Uterus (tissue), 3 donors: ENCODE measurements at regions not wholly inside any gene's neighbourhood (a gene's known extent, or its start where the extent isn't known, plus 50 kb on each side); places are given as distances from the start of the nearest gene placed in this dataset.

Source experiments
- DNase-seq, 2 donors: peaks; one replicate each; pipeline ENCODE4 v3.0.0-alpha.2; 2019 to 2020
- H3K27ac ChIP-seq, 2 donors: fragments of 200-600 bp; sonication (generic); 1 replicate in 1 of 2; 2 replicates in 1 of 2; pipeline ENCODE4 v1.5.1; 2016 to 2018
- H3K27me3 ChIP-seq, 2 donors: fragments of 200-600 bp; sonication (generic); one replicate each; pipeline ENCODE4 v1.5.1; 2018 to 2019; ENCODE audit warnings: control low read depth in 1 of 2
- H3K36me3 ChIP-seq, 2 donors: fragments of 200-600 bp; sonication (generic); one replicate each; pipeline ENCODE4 v1.5.1; 2019; ENCODE audit warnings: control low read depth in 1 of 2
- H3K4me1 ChIP-seq, 2 donors: fragments of 200-600 bp; sonication (generic); one replicate each; pipeline ENCODE4 v1.5.1; 2018 to 2019; ENCODE audit warnings: control low read depth in 1 of 2
- H3K4me3 ChIP-seq, 2 donors: fragments of 200-600 bp; sonication (generic); 1 replicate in 1 of 2; 2 replicates in 1 of 2; pipeline ENCODE4 v1.5.1; 2018 to 2019; ENCODE audit warnings: mild to moderate bottlenecking in 1 of 2
- H3K9me3 ChIP-seq, 2 donors: fragments of 200-600 bp; sonication (generic); one replicate each; pipeline ENCODE4 v1.5.1; 2019; ENCODE audit warnings: control low read depth in 1 of 2
- POLR2A ChIP-seq, 2 donors: fragments of 450-650 bp; IDR thresholded peaks; one replicate each; pipeline ENCODE4 v1.6.1; 2016; ENCODE audit warnings: antibody characterized with exemption in 2 of 2, mild to moderate bottlenecking in 1 of 2, moderate library complexity in 1 of 2
- intact Hi-C: fragments of 100-400 bp; cut with DNase I; formaldehyde crosslinking; loops from one replicate; pipeline ENCODE4 v1.15.1; 2023; ENCODE audit warnings: low total_unique reads
- TF ChIP-seq, protein P1 (sequence below), 4 experiments: fragments of 200-600 bp in 2 of 4; fragments of 450-650 bp in 2 of 4; sonication (generic) in 2 of 4; IDR thresholded peaks; one replicate each; pipeline ENCODE4 v1.5.1; 2016 to 2019; ENCODE audit warnings: antibody characterized with exemption in 4 of 4, mild to moderate bottlenecking in 2 of 4, moderate library complexity in 1 of 4
- donor health status: DM: yes; HTN: yes; CAD: no.

DNA sequence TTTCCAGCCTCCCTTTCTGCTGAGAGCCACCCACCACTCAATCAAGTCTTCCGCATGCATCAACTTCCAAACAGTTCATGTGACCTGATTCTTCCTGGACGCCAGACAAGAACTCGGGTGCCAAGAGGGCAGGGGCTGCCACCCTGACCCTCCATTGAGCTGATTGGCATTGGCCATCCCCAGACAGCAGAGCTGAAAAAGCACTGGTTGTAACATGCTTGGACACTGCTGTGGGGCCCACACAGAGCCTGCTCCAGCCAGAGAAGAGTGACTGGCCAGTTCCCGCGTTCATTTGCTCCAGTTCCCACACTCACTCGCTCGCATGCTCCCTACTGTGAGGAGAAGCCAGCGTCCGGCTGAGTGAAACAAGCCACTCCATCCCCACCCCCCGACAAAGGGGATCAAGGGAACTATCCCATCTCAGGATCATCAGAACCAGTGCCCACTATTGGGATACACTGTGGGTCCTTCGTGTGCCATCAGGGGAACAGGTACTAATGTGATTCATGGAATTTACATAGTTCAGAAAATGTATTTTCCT lies 420.3 kb downstream of the NPHP4 start:
- intact Hi-C loops: no loop called here
- TF ChIP-seq POLR2A (IDR thresholded peaks at IDR 0.05): no peak
- TF ChIP-seq, protein P1, sequence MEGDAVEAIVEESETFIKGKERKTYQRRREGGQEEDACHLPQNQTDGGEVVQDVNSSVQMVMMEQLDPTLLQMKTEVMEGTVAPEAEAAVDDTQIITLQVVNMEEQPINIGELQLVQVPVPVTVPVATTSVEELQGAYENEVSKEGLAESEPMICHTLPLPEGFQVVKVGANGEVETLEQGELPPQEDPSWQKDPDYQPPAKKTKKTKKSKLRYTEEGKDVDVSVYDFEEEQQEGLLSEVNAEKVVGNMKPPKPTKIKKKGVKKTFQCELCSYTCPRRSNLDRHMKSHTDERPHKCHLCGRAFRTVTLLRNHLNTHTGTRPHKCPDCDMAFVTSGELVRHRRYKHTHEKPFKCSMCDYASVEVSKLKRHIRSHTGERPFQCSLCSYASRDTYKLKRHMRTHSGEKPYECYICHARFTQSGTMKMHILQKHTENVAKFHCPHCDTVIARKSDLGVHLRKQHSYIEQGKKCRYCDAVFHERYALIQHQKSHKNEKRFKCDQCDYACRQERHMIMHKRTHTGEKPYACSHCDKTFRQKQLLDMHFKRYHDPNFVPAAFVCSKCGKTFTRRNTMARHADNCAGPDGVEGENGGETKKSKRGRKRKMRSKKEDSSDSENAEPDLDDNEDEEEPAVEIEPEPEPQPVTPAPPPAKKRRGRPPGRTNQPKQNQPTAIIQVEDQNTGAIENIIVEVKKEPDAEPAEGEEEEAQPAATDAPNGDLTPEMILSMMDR (IDR thresholded peaks at IDR 0.05): no peak
- Histone ChIP-seq H3K4me1 (no peaks in the 10 kb centered on the region), H3K4me3 (no peak overlapping the region), H3K36me3 (no peaks in the 10 kb centered on the region), H3K27me3 (no peaks in the 10 kb centered on the region), H3K27ac (no peak overlapping the region), H3K9me3 (no peaks in the 10 kb centered on the region)
- DNase-seq: no peak

DNA sequence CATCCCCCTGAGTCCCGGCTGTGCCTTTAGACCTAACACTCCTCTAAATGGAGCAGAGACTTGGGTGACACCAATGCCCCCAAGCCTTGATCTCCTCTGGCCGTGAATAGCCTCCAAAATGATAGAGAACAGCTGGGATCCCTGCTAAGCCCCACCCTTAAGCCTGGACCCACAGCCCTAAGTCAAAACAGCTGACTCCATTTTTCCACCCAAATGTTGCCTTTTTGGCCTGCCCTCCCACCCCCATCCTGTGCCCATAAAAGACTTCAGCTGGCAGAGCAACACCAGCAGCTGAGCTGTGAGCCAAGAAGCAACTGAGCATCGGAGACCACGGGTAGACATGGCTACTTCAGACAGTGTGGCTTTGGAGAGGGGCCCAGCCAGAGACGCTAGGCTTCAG lies 420.8 kb downstream of the NPHP4 start:
- H3K4me3 ChIP-seq: no peak overlapping the region
- H3K9me3 ChIP-seq: no peaks in the 10 kb centered on the region
- H3K4me1 ChIP-seq: no peaks in the 10 kb centered on the region
- intact Hi-C loops: no loop called here
- no peaks in the 10 kb centered on the region for H3K36me3 ChIP-seq
- DNase-seq: no peak
- no peak for TF ChIP-seq POLR2A (IDR thresholded peaks at IDR 0.05)
- TF ChIP-seq, protein P1 (IDR thresholded peaks at IDR 0.05): no peak
- H3K27ac ChIP-seq: no peak overlapping the region
- H3K27me3 ChIP-seq: no peaks in the 10 kb centered on the region

DNA sequence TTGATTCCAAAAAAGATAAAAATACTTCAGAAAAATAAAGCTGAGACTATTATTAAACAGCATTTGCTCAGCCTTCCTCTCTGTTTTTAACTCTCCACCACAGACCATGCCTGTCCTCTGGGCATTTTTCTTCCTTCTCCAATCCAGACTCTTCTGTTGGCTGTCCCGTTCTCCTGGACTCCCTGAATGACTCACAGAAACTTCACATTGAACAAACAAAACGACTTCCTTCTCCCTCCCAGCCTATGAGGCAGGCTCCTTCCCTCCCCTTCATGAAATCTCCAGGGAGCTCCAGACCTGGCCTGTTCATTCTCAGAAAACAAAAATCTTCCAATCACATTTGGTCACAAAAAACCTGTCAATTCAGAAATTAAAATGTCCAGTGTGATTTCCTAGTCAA lies 421.3 kb downstream of the NPHP4 start:
- Histone ChIP-seq H3K27ac (no peak overlapping the region), H3K36me3 (no peaks in the 10 kb centered on the region), H3K9me3 (no peaks in the 10 kb centered on the region), H3K27me3 (no peaks in the 10 kb centered on the region), H3K4me3 (no peak overlapping the region), H3K4me1 (no peaks in the 10 kb centered on the region)
- intact Hi-C loops: no loop called here
- DNase-seq: no peak
- TF ChIP-seq, protein P1 (IDR thresholded peaks at IDR 0.05): no peak
- TF ChIP-seq POLR2A (IDR thresholded peaks at IDR 0.05): no peak

DNA sequence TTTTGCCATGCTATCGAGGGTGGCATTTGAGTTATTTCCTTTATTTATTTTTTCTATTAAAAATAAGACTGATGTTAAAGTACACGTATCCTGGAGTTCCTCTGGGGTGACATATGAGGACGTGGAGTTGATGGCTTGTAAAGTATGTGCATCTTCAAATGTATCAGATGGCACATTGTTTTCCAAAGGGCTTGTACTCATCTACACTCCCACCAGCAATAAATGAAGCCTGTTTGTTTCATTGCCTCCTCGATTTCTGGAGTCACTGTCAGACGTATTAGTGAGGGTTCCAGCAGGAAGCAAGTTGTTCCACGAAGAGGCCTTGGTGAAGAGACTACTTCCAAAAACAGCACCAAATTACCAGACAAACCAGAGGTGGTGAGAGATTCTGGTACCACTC lies 423.9 kb downstream of the NPHP4 start:
- no peak for DNase-seq
- H3K27me3 ChIP-seq: no peaks in the 10 kb centered on the region
- H3K27ac ChIP-seq: no peak overlapping the region
- H3K4me1 ChIP-seq: no peaks in the 10 kb centered on the region
- H3K36me3 ChIP-seq: no peaks in the 10 kb centered on the region
- no peaks in the 10 kb centered on the region for H3K9me3 ChIP-seq
- intact Hi-C loops: no loop called here
- H3K4me3 ChIP-seq: no peak overlapping the region
- TF ChIP-seq, protein P1 (IDR thresholded peaks at IDR 0.05): no peak
- no peak for TF ChIP-seq POLR2A (IDR thresholded peaks at IDR 0.05)

DNA sequence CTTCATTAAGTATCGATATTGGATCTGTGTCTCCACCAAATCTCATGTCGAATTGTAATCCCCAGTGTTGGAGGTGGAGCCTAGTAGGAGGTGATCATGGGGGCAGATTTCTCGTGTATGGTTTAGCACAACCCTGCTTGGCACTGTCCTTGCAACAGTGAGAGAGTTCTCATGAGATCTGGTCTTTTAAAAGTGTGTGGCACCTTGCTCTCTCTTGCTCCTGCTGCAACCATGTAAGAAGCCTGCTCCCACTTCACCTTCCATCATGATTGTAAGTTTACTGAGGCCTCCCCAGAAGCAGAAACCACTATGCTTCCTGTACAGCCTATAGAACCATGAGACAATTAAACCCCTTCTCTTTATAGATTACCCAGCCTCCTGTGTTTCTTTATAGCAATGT lies 424.4 kb downstream of the NPHP4 start:
- TF ChIP-seq POLR2A (IDR thresholded peaks at IDR 0.05): no peak
- TF ChIP-seq, protein P1 (IDR thresholded peaks at IDR 0.05): no peak
- H3K36me3 ChIP-seq: no peaks in the 10 kb centered on the region
- H3K4me1 ChIP-seq: no peaks in the 10 kb centered on the region
- H3K9me3 ChIP-seq: no peaks in the 10 kb centered on the region
- DNase-seq: no peak
- H3K4me3 ChIP-seq: no peak overlapping the region
- H3K27ac ChIP-seq: no peak overlapping the region
- intact Hi-C loops: no loop called here
- no peaks in the 10 kb centered on the region for H3K27me3 ChIP-seq
